HepG2 (cell line): ENCODE measurements at regions not wholly inside any gene's neighbourhood (a gene's known extent, or its start where the extent isn't known, plus 50 kb on each side); places are given as distances from the start of the nearest gene placed in this dataset.

Source experiments
- ATAC-seq: fragments of 200-7000 bp; cut with Tn5 transposase; 3 replicates; pipeline ENCODE4 v1.9.1; 2020; ENCODE audit warnings: mild to moderate bottlenecking, moderate library complexity
- BruUV-seq: library from RNA; stranded (reverse); fragments of 400-500 nt; replicated peaks from 2 replicates; lab custom pipeline; 2021; lab: Mats Ljungman, UMichigan
- CTCF ChIA-PET: fragments of 300-600 bp; formaldehyde crosslinking; extraction: SDS; loops from one replicate; lab custom pipeline; 2021; ENCODE audit warnings: low total read pairs, inconsistent platforms, low intra/inter-chr PET ratio; lab: Yijun Ruan, JAX
- POLR2A ChIA-PET: fragments of 350-600 bp; sonication (Branson Sonifier 250); formaldehyde crosslinking; loops from one replicate; lab custom pipeline; 2020; ENCODE audit warnings: antibody characterized with exemption, inconsistent platforms; lab: Yijun Ruan, JAX
- DNase-seq: peaks from one replicate; pipeline ENCODE4 v3.0.0-alpha.2; 2015; ENCODE audit warnings: low spot score
- FAIRE-seq: peaks from 3 replicates; lab custom pipeline; 2011; peaks lifted over from hg19 to GRCh38; lab: Jason Lieb, UNC
- H2AFZ ChIP-seq: one replicate; pipeline ENCODE4 v1.6.1; 2011; ENCODE audit warnings: low read length, inconsistent platforms
- H3K27ac ChIP-seq: fragments of 300-600 bp; 3 replicates; pipeline ENCODE4 v1.8.0; 2011; ENCODE audit warnings: mixed run types, mild to moderate bottlenecking, mixed read lengths, low read length, inconsistent platforms; ENCODE audit not compliant: insufficient read depth; ENCODE audit errors: extremely low read length
- H3K27me3 ChIP-seq, 2 experiments: fragments of 200-600 bp in 1 of 2; 2 replicates in 1 of 2; 3 replicates in 1 of 2; pipeline versions ENCODE4 v1.6.0 to v1.8.0; 2011; ENCODE audit warnings: low read length in 2 of 2, mild to moderate bottlenecking in 2 of 2, moderate library complexity in 2 of 2, inconsistent platforms in 1 of 2; ENCODE audit not compliant: insufficient read depth in 2 of 2, control insufficient read depth in 1 of 2
- H3K36me3 ChIP-seq, 2 experiments: fragments of 200-600 bp in 1 of 2; replicated peaks in 1 of 2; 2 replicates in 1 of 2; 3 replicates in 1 of 2; pipeline versions ENCODE4 v1.5.1 to v1.8.0; 2011; ENCODE audit warnings: low read length in 2 of 2, inconsistent platforms in 1 of 2; ENCODE audit not compliant: insufficient read depth in 2 of 2, control insufficient read depth in 1 of 2
- H3K4me1 ChIP-seq: 2 replicates; pipeline ENCODE4 v1.5.1; 2012; ENCODE audit warnings: low read length, inconsistent platforms; ENCODE audit not compliant: insufficient read depth
- H3K4me2 ChIP-seq: 2 replicates; pipeline ENCODE4 v1.6.0; 2011; ENCODE audit warnings: low read depth, low read length, inconsistent platforms
- H3K4me3 ChIP-seq, 3 experiments: fragments of 200-600 bp in 1 of 3; sonication (generic), shearing (Covaris generic) in 1 of 3; replicated peaks in 1 of 3; 2 replicates each; pipeline ENCODE4 v1.5.1; 2011 to 2016; ENCODE audit warnings: low read length in 3 of 3, inconsistent platforms in 2 of 3, low read depth in 2 of 3, mild to moderate bottlenecking in 2 of 3, control low read depth in 1 of 3, mixed read lengths in 1 of 3; ENCODE audit not compliant: insufficient read depth in 1 of 3
- H3K79me2 ChIP-seq: one replicate; pipeline ENCODE4 v1.6.1; 2011; ENCODE audit warnings: low read length, inconsistent platforms; ENCODE audit not compliant: insufficient read depth
- H3K9ac ChIP-seq: 2 replicates; pipeline ENCODE4 v1.6.0; 2011; ENCODE audit warnings: mild to moderate bottlenecking, low read depth, low read length, inconsistent platforms; ENCODE audit not compliant: insufficient read depth
- H3K9me3 ChIP-seq: 2 replicates; pipeline ENCODE4 v1.5.1; 2012; ENCODE audit warnings: mild to moderate bottlenecking, low read length
- H4K20me1 ChIP-seq: 2 replicates; pipeline ENCODE4 v1.6.0; 2011; ENCODE audit warnings: inconsistent platforms, mild to moderate bottlenecking, low read length, moderate library complexity; ENCODE audit not compliant: insufficient read depth
- ARID4A ChIP-seq: sonication (generic); formaldehyde crosslinking; IDR thresholded peaks from 2 replicates; pipeline ENCODE4 v1.5.0; 2020; ENCODE audit warnings: mild to moderate bottlenecking, missing genetic modification reagents, borderline replicate concordance
- BATF2 ChIP-seq: sonication (generic); formaldehyde crosslinking; IDR thresholded peaks from 2 replicates; pipeline ENCODE4 v1.8.0; 2022; ENCODE audit warnings: mild to moderate bottlenecking, missing genetic modification reagents, moderate library complexity
- GZF1 ChIP-seq: sonication (generic); formaldehyde crosslinking; IDR thresholded peaks from 2 replicates; pipeline ENCODE4 v1.5.1; 2020; ENCODE audit warnings: mild to moderate bottlenecking, missing genetic modification reagents
- HIC2 ChIP-seq: sonication (generic); formaldehyde crosslinking; IDR thresholded peaks from 2 replicates; pipeline ENCODE4 v1.9.0; 2022; ENCODE audit warnings: low read depth, missing genetic modification reagents
- JUN ChIP-seq: sonication (generic); formaldehyde crosslinking; IDR thresholded peaks from 2 replicates; pipeline ENCODE4 v1.4.0; 2020; ENCODE audit warnings: mild to moderate bottlenecking, missing genetic modification reagents
- MXD1 ChIP-seq: sonication (generic); formaldehyde crosslinking; IDR thresholded peaks from 2 replicates; pipeline ENCODE4 v1.4.0; 2020; ENCODE audit warnings: mild to moderate bottlenecking, missing genetic modification reagents
- NR2F1 ChIP-seq, 2 experiments: fragments of 450-650 bp in 1 of 2; formaldehyde crosslinking in 1 of 2; IDR thresholded peaks; 2 replicates each; pipeline versions ENCODE4 v1.5.0 to v1.6.1; 2016 to 2020; ENCODE audit warnings: mild to moderate bottlenecking in 1 of 2, missing compliant biosample characterization in 1 of 2, missing genetic modification reagents in 1 of 2, moderate library complexity in 1 of 2
- REPIN1 ChIP-seq: sonication (generic); formaldehyde crosslinking; IDR thresholded peaks from 2 replicates; pipeline ENCODE4 v1.8.0; 2022; ENCODE audit warnings: missing genetic modification reagents, low read depth, mild to moderate bottlenecking, borderline replicate concordance
- SRSF9 ChIP-seq: fragments of 200-400 bp; formaldehyde crosslinking; IDR thresholded peaks from 2 replicates; pipeline ENCODE4 v1.6.1; 2018; ENCODE audit warnings: borderline replicate concordance, mild to moderate bottlenecking, low read depth, low read length; ENCODE audit not compliant: insufficient read depth, poor library complexity, severe bottlenecking
- TOPORS ChIP-seq: sonication (generic); formaldehyde crosslinking; IDR thresholded peaks from 2 replicates; pipeline ENCODE4 v1.8.0; 2023; ENCODE audit warnings: mild to moderate bottlenecking, missing genetic modification reagents
- TP53 ChIP-seq: sonication (generic); formaldehyde crosslinking; conservative IDR thresholded peaks from 2 replicates; pipeline ENCODE4 v1.4.0; 2020; ENCODE audit warnings: missing genetic modification reagents
- ZC3H4 ChIP-seq: sonication (generic); formaldehyde crosslinking; IDR thresholded peaks from 2 replicates; pipeline ENCODE4 v1.4.0; 2020; ENCODE audit warnings: missing genetic modification reagents, borderline replicate concordance
- ZNF12 ChIP-seq: sonication (generic); formaldehyde crosslinking; IDR thresholded peaks from 2 replicates; pipeline ENCODE4 v1.5.0; 2020; ENCODE audit warnings: missing genetic modification reagents
- ZNF350 ChIP-seq: sonication (generic); formaldehyde crosslinking; IDR thresholded peaks from 2 replicates; pipeline ENCODE4 v1.4.0; 2020; ENCODE audit warnings: mild to moderate bottlenecking, low read depth, missing genetic modification reagents, borderline replicate concordance
- ZNF446 ChIP-seq: sonication (generic); formaldehyde crosslinking; IDR thresholded peaks from 2 replicates; pipeline ENCODE4 v1.5.0; 2020; ENCODE audit warnings: mild to moderate bottlenecking, missing genetic modification reagents
- ZNF552 ChIP-seq: sonication (generic); formaldehyde crosslinking; IDR thresholded peaks from 2 replicates; pipeline ENCODE4 v1.9.0; 2022; ENCODE audit warnings: missing genetic modification reagents, mild to moderate bottlenecking, borderline replicate concordance
- ZNF644 ChIP-seq: IDR thresholded peaks from 2 replicates; pipeline ENCODE4 v1.6.1; 2016; ENCODE audit warnings: low read depth
- ZNF772 ChIP-seq: sonication (generic); formaldehyde crosslinking; IDR thresholded peaks from 2 replicates; pipeline ENCODE4 v1.5.0; 2020; ENCODE audit warnings: mild to moderate bottlenecking, missing genetic modification reagents
- ZNF773 ChIP-seq: sonication (generic); formaldehyde crosslinking; IDR thresholded peaks from 2 replicates; pipeline ENCODE4 v1.4.0; 2020; ENCODE audit warnings: missing genetic modification reagents, borderline replicate concordance
- WGBS: methylation state at CpG from one replicate; pipeline ENCODE4 v1.1.6; 2017; ENCODE audit warnings: low lambda C conversion rate; 5-methylcytosine and 5-hydroxymethylcytosine counted together
- in situ Hi-C: cut with HindIII; loops from 2 replicates; pipeline ENCODE4 v1.10.0; 2017; ENCODE audit warnings: low pct_unique_long_range_greater_than_20kb; ENCODE audit not compliant: extremely low pct_ligation_motif_present
- intact Hi-C: fragments of 100-400 bp; cut with micrococcal nuclease; formaldehyde crosslinking; loops from one replicate; pipeline ENCODE4 v1.10.0; 2022; ENCODE audit not compliant: unreplicated experiment

- WGBS, result 30% methylated on average over 7 of the region's 7 CpGs
- Histone ChIP-seq H4K20me1 (no peaks in the 10 kb centered on the region), H3K36me3 (no peaks in the 10 kb centered on the region), H3K79me2 (no peaks in the 10 kb centered on the region), H3K4me3 (no peak overlapping the region), H3K4me1 (no peaks in the 10 kb centered on the region), H3K4me2 (no peak overlapping the region), H3K9me3 (no peaks in the 10 kb centered on the region), H2AFZ (no peak overlapping the region)
- intact Hi-C loops, result no loop called here
- FAIRE-seq (no peak), DNase-seq (no peak), ATAC-seq (no peak)
- POLR2A ChIA-PET, result no interaction called here
- BruUV-seq, result no TSS peak
- TF ChIP-seq ZNF773 (CRISPR knock-in tag) (no peak), ZNF644 (no peak), HIC2 (CRISPR knock-in tag) (no peak), ZNF552 (CRISPR knock-in tag) (no peak), MXD1 (CRISPR knock-in tag) (no peak), ZNF446 (CRISPR knock-in tag) (no peak), ZNF350 (CRISPR knock-in tag) (no peak), ZNF12 (CRISPR knock-in tag) (no peak), ZNF772 (CRISPR knock-in tag) (no peak), REPIN1 (CRISPR knock-in tag) (no peak), GZF1 (CRISPR knock-in tag) (no peak), BATF2 (no peak), ARID4A (CRISPR knock-in tag) (no peak), NR2F1 (CRISPR knock-in tag; IDR thresholded peaks at IDR 0.05) (no peak), TOPORS (CRISPR knock-in tag) (no peak), TP53 (CRISPR knock-in tag) (no peak), SRSF9 (no peak), JUN (no peak), ZC3H4 (CRISPR knock-in tag) (no peak)
- TF ChIP-seq, all 625 proteins: peak for 0
- H3K27me3 ChIP-seq, result peaks cover 4 to 37% of the 10 kb centered on the region in 2 experiments
- in situ Hi-C loops, result no loop called here
- H3K9ac ChIP-seq, result no peak overlapping the region
- H3K27ac ChIP-seq, result no peak overlapping the region
- CTCF ChIA-PET, result no interaction called here
Observed at GRCh38 chr18:79615586-79615985, 64.0 kb upstream of the CTDP1 start.
